GM21360 (cell line): ENCODE measurements at regions not wholly inside any gene's neighbourhood (a gene's known extent, or its start where the extent isn't known, plus 50 kb on each side); places are given as distances from the start of the nearest gene placed in this dataset.
A peak's percentile ranks its signal among the peaks of the same experiment; 100 is the strongest.

ENCODE experiments used
- ATAC-seq: cut with Tn5 transposase; IDR thresholded peaks from one replicate; pipeline ENCODE4 v1.9.1; 2021; ENCODE audit warnings: mild to moderate bottlenecking, moderate library complexity; ENCODE audit not compliant: unreplicated experiment

GRCh38 chr12:43294916-43295315 is 257.1 kb downstream of the ADAMTS20 start:
- no peak for ATAC-seq

- ATAC-seq, result no peak
These were observed 257.9 kb downstream of the ADAMTS20 start for GRCh38 chr12:43294147-43294546.

GRCh38 chr12:43293396-43293795 is 258.6 kb downstream of the ADAMTS20 start:
- ATAC-seq, result no peak

- ATAC-seq, result no peak
These were observed 259.3 kb downstream of the ADAMTS20 start for GRCh38 chr12:43292699-43293098.

GRCh38 chr12:43291516-43291915 is 260.5 kb downstream of the ADAMTS20 start:
- ATAC-seq, result no peak

- ATAC-seq, result no peak
These were observed 261.2 kb downstream of the ADAMTS20 start for GRCh38 chr12:43290836-43291235.

GRCh38 chr12:43289426-43289801 is 262.6 kb downstream of the ADAMTS20 start:
- ATAC-seq, result no peak

- no peak for ATAC-seq
These were observed 263.2 kb downstream of the ADAMTS20 start for GRCh38 chr12:43288671-43289425.

- ATAC-seq, result no peak
These were observed 264.2 kb downstream of the ADAMTS20 start for GRCh38 chr12:43287706-43288383.

GRCh38 chr12:43286986-43287385 is 265.0 kb downstream of the ADAMTS20 start:
- no peak for ATAC-seq

- peak; percentile 82 for ATAC-seq
These were observed 266.8 kb downstream of the ADAMTS20 start for GRCh38 chr12:43285159-43285598.

GRCh38 chr12:43284486-43285158 is 267.4 kb downstream of the ADAMTS20 start:
- ATAC-seq, result no peak

GRCh38 chr12:43283206-43283605 is 268.8 kb downstream of the ADAMTS20 start:
- ATAC-seq, result no peak

- no peak for ATAC-seq
These were observed 269.9 kb downstream of the ADAMTS20 start for GRCh38 chr12:43282106-43282505.

GRCh38 chr12:43281563-43281962 is 270.4 kb downstream of the ADAMTS20 start:
- ATAC-seq, result no peak

GRCh38 chr12:43278541-43278832 is 273.5 kb downstream of the ADAMTS20 start:
- no peak for ATAC-seq

GRCh38 chr12:43277651-43278540 is 274.1 kb downstream of the ADAMTS20 start:
- ATAC-seq, result peak; percentile 95

GRCh38 chr12:43273467-43273866 is 278.5 kb downstream of the ADAMTS20 start:
- no peak for ATAC-seq

- ATAC-seq, result no peak
These were observed 280.3 kb downstream of the ADAMTS20 start for GRCh38 chr12:43271659-43272058.

GRCh38 chr12:43267818-43268217 is 284.2 kb downstream of the ADAMTS20 start:
- no peak for ATAC-seq

GRCh38 chr12:43261701-43262100 is 290.3 kb downstream of the ADAMTS20 start:
- ATAC-seq, result no peak
